Stimulated activated CD4-positive, alpha-beta T cell treated with anti-CD3 and anti-CD28 coated beads, Interleukin-12 subunit alpha, Interleukin-12 subunit beta, amount 100 ng/mL, for 4 hours (primary cell): ENCODE measurements at regions not wholly inside any gene's neighbourhood (a gene's known extent, or its start where the extent isn't known, plus 50 kb on each side); places are given as distances from the start of the nearest gene placed in this dataset.
"Not testable (repeated sequence)": the region's sequence is repeated elsewhere in the genome, so short reads cannot be mapped to it uniquely, and the experiment has no call there.

Experiments
- DNase-seq: peaks from one replicate; pipeline ENCODE4 v3.0.0-alpha.2; 2020

DNA sequence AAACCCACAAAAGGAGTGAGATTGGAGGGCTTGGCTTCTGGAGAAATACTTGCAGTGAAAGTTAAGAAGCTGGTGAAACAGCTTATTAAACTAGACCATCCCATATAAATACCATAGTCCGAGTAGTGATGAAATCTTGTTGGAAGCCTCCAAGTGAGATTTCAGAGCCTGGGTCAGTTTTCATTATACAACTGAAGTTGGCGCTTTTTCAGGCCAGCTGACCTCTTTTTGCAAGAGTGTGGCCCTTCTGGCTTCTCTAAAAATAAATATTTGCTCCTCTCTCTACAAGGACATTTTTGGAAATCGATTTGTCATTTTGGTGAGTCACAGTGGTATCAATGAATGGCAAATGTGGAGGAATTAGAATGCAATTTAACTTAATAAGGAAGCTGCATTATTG lies 51.2 kb upstream of the THRB start:
- DNase-seq, result no peak

DNA sequence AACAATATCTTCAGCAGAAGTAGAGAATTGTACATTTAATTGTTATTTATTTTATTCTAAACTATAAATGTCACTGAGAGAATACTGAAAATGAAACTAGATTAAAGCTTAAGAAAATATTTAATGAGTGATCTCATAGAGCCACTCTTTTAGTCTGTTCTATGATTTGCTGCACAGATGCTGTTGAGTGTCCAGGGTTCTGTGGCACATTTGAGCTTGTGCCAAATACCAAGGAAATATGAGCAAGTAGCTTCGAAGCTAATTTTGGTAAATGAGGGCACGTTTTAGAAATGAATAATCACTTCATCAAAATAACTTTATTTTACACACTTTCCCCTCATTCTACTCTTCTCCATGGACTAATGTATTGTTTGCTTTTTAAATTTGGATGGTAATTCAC lies 53.6 kb upstream of the THRB start:
- no peak for DNase-seq

DNA sequence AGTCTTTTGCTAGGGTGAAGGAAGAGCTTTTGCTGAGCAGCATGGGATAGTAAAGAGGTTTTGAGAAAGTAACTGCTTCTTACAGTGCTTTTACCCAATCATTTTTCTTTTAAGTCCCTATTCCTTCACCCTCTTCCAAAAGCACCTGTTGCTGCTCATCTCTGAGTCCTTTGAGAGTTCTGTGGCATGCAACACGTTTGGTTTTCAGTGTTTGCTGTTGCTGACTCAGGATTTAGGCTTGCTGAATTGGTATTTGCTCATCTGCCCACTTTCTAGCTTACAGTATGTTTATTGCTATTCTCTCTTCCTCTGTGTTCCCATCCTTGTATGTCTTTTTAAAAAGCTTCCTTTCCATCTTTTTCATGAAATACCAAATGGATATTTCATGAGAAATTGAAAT lies 55.9 kb upstream of the THRB start:
- no peak for DNase-seq

DNA sequence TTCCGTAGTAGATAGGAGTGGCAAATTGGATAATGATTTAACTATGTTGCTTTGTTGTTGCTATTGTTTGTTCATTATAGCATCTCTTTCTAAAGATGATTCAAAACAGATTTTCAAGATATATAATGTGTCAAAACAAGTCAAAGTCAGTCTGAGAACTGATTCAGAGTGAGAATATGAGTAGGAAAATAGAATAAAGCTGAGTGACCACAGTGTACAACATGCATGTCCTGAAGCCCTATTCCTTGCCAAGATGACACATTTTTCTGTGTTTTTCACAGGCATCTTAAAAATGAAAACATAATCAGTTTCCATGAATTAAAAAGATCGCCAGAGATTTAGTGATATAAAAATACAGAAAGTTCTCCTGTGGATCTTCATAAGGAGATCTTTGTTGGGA lies 57.0 kb upstream of the THRB start:
- no peak for DNase-seq

DNA sequence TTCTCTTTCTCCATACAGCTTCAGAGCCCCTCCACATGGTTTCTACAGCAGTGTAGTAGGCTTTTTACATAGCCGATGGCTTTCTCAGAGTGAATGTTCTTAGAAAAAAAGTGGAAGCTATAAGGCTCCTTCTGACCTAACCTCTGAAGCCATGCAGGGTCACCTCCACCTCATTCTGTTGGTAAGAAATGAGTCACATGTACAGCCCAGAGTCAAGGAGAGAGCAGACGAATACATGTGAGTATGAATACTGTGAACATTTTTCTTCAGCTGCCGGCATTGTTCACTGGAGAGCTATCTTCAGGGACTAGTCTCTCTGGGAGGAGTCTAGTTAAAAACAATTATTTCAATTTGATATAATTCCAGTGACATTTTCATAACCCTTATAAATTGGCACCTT lies 68.2 kb upstream of the THRB start:
- DNase-seq, result no peak

DNA sequence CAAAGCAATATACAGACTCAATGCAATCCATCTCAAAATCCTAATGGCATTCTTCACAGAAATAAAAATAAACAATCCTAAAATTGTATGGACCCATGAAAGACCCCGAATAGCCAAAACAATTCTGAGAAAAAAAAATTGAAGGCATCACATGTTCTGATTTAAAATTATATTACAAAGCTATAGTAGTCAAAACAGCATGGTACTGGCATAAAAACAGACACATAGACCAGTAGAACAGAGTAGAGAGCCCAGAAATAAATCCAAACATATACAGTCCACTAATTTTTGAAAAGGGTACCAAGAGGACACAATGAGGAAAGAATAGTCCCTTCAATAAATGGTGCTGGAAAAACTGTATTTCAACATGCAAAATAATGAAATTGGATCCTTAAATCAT lies 70.4 kb upstream of the THRB start:
- DNase-seq, result no peak

DNA sequence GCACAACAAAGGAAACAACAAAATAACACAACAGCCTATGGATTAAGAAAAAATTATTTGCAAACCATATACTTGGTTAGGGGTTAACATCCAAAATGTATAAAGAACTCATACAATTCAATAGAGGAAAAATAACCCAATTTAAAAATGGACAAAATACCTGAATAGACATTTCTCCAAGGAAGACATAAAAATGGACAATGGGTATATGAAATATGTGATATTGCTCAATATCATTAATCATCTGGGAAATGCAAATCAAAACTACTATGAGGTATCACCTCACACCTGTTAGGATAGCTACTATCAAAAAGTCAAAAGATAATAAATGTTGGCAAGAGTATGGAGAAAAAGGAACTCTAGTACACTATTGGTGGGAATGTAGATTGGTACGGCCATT lies 71.0 kb upstream of the THRB start:
- DNase-seq, result no peak

DNA sequence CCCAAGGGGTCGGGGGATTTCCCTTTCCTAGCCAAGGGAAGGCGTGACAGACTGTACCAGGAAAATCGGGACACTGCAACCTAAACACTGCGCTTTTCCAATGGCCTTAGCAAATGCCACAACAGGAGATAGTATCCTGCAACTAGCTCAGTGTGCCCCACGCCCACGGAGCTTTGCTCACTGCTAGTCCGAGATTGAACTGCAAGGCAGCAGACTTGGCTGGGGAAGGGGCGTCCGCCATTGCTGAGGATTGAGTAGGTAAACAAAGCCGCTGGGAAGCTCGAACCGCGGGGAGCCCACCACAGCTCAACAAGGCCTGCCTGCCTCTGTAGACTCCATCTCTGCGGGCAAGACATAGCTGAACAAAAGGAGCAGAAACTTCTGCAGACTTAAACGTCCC lies 72.3 kb upstream of the THRB start:
- DNase-seq, result no peak

DNA sequence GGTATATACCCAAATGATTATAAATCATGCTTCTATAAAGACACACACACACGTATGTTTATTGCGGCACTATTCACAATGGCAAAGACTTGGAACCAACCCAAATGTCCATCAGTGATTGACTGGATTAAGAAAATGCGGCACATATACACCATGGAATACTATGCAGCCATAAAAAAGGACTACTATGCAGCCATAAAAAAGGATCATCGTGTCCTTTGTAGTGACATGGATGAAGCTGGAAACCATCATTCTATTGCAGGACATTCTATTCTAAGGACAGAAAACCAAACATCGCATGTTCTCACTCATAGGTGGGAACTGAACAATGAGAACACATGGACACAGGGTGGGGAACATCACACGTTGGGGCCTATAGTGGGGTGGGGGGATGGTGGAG lies 77.8 kb upstream of the THRB start:
- not testable (repeated sequence) for DNase-seq

DNA sequence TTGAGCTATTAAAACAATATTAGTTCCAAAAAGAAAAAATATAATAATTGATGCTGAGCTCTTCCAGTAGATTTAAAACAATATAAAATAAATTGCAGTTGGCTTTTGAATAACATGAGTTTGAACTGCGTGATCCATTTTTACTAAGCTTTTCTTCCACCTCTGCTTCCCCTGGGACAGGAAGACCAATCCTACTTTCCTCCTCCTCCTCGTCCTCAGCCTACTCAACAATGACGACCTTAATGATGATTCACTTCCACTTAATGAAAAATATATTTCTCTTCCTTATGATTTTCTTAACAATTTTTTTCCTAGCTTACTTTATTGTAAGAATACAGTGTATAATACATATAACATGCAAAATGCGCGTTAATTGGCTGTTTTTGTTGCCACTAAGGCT lies 78.9 kb upstream of the THRB start:
- no peak for DNase-seq

DNA sequence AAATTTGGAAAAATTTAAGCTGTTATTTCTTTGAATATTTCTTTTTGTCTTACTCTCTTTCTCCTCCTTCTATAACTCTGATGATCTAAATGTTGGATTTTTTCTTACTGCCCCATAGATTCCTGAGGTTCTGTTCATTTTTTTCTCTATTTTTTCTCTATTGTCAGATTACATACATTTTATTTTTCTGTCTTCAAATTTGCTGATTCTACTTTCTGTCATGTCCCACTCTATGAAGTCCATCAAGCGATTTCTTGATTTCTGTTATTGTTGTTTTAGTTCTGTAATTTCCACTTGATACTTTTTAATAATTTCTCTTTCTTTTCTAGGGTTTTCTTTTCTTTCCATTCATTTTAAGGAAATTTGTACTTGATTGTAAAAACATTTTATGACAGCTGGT lies 83.7 kb upstream of the THRB start:
- no peak for DNase-seq

DNA sequence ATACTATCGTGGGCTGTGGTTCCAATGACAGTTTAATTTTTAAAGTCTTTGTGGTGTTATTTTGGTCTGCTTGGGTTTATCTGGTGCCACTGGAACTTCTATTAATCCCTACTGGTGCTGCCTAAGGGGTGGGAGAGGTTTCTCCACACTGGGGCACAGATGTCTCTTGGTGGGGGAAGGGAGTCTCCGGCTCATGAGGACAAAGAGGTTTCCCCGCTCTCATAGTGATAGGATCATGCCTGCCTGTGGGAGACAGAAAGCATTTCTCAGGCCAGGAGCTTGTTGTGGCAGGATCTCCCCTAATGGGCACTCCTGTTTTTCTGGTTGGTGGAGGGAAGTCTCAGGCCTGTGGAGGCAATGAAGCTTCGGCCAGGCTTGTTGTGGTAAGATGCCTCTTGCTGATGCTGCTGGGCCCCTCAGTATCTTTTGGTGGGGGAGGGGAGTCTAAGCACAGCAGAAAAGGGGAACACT lies 84.3 kb upstream of the THRB start:
- DNase-seq, result no peak

DNA sequence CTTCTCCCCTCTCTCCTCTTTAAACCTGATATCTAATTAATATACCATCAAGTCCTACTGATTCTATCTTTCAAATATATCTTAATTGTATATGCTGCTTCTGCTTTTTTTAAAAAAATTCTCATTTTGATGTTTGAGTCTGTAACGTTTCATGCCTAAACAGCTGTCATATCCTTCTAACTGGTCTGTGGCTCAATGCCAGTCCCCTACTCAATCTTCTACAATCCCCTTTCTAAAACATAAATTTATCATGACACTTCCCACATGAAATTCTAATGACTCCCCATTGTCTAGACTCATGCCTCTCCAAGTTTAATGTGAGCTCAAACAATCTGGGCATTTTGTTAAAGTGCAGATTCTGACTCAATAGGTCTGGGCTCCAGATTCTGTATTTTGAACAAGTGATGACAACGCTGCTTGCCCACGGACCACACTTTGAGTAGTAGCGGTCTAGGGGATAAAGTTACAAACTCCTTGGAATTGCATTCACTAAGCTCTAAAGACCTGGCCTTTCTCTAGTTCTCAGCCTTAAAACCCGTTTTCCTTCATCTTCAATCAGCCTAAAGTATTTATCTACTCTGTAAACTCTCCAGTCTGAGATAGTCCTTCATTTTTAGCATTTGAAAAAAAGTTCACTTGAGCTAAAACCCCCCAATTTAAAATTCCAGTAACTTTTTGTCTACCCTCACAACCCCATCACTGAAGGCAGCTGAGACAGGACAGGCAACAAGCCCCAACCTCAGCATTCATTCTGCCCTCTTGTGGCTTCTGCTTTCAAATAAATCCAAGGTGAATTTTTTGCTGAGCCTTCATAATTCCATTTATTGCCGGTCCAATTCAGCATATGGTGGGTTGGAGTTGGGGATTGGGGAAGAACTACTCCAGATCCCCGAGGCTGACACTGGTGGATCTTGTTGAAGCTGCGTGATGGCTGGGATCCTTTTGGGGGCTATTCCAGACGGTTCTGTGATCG lies 88.1 kb upstream of the THRB start:
- DNase-seq, result no peak

DNA sequence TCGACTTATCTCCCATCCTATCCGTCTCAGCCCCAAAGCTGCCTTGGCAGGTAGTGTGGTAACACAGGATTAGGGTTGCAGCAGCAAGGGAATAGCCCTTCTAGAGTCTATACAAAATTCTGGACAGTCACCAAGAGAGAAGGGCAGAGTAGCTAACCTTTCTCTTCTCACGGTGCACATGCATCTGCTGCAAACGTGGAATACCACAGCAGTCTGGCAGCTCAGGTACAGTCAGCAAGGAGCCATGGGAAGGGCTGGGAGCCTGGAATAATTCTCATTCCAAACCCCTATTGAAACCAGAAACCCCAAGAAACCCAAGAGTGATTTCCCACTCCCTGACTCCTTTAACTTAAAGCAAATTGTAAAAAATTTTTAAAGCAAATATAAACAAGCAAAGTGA lies 92.3 kb upstream of the THRB start:
- DNase-seq, result no peak

DNA sequence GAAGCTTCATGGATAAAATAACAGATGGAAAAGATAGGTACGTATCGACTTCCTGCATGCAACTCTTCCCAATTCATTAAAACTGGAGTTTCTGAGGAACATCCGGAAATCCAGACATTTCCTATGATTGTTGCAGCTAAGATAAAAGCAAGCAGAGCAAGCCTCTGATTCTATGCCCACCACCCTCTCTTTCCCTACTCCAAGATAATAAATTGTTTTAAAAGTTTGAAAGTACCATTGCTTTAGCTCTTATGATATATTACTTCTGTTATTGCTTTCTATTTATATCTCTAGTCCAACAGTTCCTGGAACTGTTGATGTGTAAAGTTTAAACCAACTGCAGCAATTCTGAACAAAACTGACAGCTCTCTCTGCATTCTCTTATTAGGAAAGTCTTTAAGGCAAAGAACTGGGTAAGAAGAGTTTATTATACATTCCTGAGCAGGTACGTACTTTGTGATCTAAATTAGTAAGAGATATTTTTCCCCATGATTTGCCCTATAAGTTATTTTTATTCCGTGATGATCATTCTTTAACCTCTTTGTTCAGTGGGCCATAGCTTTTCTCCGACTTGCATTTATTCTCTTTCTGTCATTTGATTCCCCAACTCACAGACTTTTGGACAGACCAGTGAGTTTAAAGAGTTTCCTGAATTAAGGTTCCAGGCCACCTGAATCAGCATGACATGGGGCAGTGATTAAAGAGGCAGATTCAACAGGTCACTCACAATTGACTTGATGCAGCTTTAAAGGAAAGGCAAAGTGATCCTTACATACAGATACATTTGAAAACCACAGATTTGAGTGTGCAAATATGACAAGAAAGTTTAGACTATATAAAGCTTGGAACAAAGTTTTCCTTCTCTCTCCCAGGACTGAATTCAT lies 94.2 kb upstream of the THRB start:
- no peak for DNase-seq

DNA sequence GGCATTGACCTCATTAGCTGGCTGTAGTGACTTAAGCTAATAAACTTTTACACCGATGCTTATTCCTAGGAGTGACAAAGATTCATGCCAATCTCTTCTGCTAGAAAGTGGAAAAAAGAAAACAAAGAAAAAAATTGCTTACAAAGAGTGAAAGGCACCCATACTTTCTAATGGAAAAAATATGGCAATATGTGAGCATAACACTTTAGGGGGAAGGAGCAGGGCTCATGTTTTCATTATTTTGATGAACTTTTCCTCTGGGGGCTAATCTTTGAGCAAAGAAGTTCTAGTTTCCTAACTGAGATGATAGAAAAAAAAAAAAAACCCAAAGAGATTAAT lies 94.8 kb upstream of the THRB start:
- DNase-seq, result no peak

DNA sequence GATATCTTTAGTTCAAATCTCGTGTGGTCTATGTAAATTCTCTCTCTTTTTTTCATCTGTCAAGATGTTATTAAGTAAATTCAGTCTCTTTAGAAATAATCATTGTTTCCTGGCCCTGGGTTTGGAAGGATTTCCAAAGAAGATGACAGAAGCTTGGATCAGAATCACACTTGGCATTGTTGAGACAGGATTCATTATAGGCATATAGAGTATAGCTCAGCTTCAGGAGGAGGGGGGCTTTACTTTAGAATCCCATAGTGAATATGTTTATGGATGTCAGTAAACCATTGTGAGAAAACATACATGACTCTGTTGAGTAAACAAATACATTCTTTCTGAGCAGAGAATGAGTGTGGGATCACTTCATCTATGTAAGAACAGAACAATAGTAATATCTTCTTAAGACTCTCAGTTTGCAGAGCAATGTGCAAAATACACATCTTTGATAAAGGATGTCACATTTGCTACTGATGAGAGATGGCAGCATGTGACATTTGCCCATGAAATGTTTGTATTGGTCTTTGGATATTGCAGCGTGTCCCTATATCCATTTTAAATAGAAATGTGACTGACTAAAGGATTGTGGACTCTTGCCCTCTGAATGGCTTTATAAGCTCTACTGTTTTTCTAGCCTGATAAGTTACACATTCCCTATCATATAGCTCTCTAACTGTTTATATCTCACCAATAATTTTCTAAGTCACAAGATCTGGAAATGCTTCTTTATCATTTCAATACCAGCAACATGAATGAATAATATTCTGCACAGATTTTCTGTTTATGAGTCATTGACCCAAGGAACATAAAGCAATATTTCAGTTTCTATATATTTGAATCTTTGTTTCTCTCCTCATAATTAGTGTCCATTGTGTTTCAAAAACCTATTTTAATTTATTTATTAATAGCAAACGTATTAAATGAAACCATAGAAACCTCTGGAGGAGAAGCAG lies 95.6 kb upstream of the THRB start:
- DNase-seq, result no peak

DNA sequence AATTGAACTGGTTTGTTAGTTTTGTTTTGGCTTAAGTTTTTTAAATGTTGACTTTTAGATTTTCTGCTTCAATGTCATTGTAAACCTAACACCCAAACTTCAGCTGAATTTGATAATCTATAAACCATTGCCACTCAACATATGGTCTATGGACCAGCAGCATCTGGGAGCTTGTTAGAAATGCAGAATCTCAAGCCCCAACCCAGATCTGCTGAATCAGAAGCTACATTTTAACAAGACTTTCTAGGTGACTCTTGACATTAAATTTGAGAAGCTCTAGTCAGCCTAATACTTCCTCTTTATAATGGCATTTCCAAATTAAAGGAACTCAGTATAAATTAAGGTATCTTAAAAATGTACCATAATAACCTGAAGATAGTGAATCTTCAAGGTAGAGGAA lies 96.5 kb upstream of the THRB start:
- no peak for DNase-seq

DNA sequence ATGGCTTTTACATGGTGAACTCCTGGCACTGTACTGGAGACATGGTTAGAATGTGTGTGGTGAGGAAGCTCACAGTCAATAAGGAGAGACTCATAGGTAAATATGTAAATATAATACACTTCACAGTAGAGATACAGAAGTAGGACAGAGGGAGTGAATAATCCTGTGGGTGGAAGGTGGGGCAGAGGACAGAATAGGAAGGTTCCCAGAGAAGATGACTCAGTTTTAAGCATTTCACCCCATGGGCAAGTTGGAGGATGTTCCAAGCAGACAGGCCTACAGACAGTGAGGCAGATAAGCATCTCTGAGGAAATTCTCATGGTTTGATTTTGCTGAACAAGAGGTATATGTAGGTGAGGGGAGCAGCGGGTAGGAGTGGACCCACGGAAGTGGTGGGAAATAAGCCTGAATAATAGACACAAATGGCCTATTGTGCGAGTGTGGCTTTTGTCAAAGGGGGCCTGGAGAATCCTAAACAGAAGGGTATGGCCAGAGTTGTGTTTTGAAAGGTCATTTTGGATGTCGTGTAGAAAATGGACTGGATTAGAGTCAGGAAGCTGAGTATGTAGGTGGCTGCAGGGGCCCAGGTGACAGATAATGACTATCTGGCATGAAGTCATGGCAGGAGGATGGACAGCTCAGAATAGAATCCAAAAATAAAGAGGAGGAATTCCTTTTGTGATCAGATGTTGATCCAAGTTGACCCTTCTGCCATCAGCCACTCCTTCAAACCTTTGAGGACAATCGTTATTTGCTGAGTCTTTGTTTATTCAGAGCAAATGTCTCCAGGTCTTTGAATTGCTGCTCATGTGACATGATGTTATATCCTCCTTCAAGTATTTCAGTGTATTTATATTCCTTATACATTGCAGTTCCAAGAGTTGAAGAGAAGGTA lies 97.3 kb upstream of the THRB start:
- DNase-seq, result no peak

DNA sequence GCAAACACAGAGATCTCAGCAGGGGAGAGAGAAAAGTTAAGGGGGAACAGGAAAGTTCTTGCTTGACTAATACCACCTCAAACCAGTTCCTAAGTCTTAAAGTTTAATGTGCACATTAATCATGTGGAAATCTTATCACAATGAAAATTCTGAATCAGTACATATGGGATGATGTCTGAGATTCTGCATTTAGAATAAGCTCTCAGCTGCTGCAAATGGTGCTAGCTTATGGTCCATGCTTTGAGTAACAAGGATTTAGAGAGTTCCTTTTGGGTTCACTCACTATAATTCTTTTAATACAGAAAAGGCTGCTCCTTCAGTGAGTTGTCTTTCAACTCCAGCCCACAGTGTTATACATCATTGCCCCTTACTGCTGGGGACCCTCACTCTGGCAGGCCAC lies 99.5 kb upstream of the THRB start:
- DNase-seq, result no peak

DNA sequence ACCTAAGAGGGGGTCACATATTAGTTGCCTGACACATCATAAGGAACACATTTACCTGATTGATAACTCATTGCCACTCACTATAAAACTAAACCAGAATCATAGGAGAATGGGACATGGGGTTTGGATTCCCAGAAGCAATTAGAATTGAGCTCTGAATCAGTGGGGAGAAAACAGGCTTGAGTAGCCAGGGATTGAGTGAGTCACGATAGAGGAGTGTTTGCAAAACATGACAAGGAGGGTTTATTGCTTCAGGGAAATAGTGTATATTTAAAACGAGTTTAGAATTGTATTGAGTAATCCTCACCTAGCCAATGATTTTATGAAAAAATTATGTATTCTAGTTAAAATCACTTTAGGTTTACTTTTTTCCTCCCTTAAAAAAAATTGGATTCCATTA lies 101.1 kb upstream of the THRB start:
- DNase-seq, result no peak

DNA sequence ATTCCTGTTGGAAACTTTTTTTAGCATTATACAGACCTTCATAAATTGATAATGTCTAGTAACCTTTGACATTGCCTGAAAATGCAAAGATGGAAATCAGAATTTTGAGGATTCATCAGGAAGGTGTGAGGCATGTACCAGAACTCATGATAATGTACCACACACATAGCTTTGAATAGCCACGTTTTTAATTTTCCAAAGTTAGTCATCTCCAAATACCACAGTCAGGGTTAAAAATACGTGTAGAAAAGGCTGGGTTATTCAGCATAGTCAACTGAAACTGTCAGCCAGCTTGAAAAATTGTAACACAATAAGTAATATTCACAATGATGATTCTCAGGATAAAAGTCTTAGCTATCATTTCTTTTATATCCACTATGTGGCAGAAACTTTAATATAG lies 102.0 kb upstream of the THRB start:
- no peak for DNase-seq
